ENCODE measurements at regions not wholly inside any gene's neighbourhood (a gene's known extent, or its start where the extent isn't known, plus 50 kb on each side); places are given as distances from the start of the nearest gene placed in this dataset.
A peak's percentile ranks its signal among the peaks of the same experiment; 100 is the strongest.
"Not testable (repeated sequence)": the region's sequence is repeated elsewhere in the genome, so short reads cannot be mapped to it uniquely, and the experiment has no call there.

- no peak for TF ChIP-seq CTCF (IDR thresholded peaks at IDR 0.05)
- Mint-ChIP-seq H3K27me3 (ENCODE audit: insufficient read depth) (no peaks in the 10 kb centered on the region), H3K4me3 (no peak overlapping the region), H3K9me3 (no peaks in the 10 kb centered on the region), H3K4me1 (ENCODE audit: low read depth) (peaks cover 6% of the 10 kb centered on the region), H3K36me3 (ENCODE audit: low read depth) (no peaks in the 10 kb centered on the region), H3K27ac (no peak overlapping the region)
- DNase-seq, result no peak
Measured at GRCh38 chr7:81851413-81851812, 81.6 kb upstream of the HGF start.

- Mint-ChIP-seq H3K27ac (peak overlapping the region; percentile 42), H3K27me3 (ENCODE audit: insufficient read depth) (no peaks in the 10 kb centered on the region), H3K9me3 (peaks cover 4% of the 10 kb centered on the region; the same call in 1 of the 2 replicates), H3K4me1 (ENCODE audit: low read depth) (peaks cover 14% of the 10 kb centered on the region), H3K4me3 (peak overlapping the region; percentile 69), H3K36me3 (ENCODE audit: low read depth) (no peaks in the 10 kb centered on the region)
- peak; percentile 42 for DNase-seq
- TF ChIP-seq CTCF (IDR thresholded peaks at IDR 0.05), result no peak
Measured at GRCh38 chr7:81846398-81846797, 76.6 kb upstream of the HGF start.

- no peak for TF ChIP-seq CTCF (IDR thresholded peaks at IDR 0.05)
- Mint-ChIP-seq H3K36me3 (ENCODE audit: low read depth) (no peaks in the 10 kb centered on the region), H3K9me3 (peaks cover 4% of the 10 kb centered on the region; the same call in 1 of the 2 replicates), H3K4me1 (ENCODE audit: low read depth) (peaks cover 14% of the 10 kb centered on the region), H3K27me3 (ENCODE audit: insufficient read depth) (no peaks in the 10 kb centered on the region), H3K4me3 (peak overlapping the region; percentile 69), H3K27ac (peak overlapping the region; percentile 42)
- no peak for DNase-seq
Measured at GRCh38 chr7:81845744-81846241, 75.9 kb upstream of the HGF start.

GRCh38 chr7:81843657-81844056 lies 73.8 kb upstream of the HGF start:
- H3K27ac Mint-ChIP-seq; H3K4me3 Mint-ChIP-seq; H3K36me3 Mint-ChIP-seq (ENCODE audit: low read depth); H3K27me3 Mint-ChIP-seq (ENCODE audit: insufficient read depth); DNase-seq; H3K9me3 Mint-ChIP-seq: not testable (repeated sequence)
- peaks cover 14% of the 10 kb centered on the region for H3K4me1 Mint-ChIP-seq (ENCODE audit: low read depth)

- no peaks in the 10 kb centered on the region for H3K27me3 Mint-ChIP-seq (ENCODE audit: insufficient read depth)
- peaks cover 4% of the 10 kb centered on the region; the same call in 1 of the 2 replicates for H3K9me3 Mint-ChIP-seq
- no peak overlapping the region for H3K27ac Mint-ChIP-seq
- no peak for TF ChIP-seq CTCF (IDR thresholded peaks at IDR 0.05)
- H3K4me3 Mint-ChIP-seq, result no peak overlapping the region
- no peaks in the 10 kb centered on the region for H3K36me3 Mint-ChIP-seq (ENCODE audit: low read depth)
- no peak for DNase-seq
- peaks cover 14% of the 10 kb centered on the region for H3K4me1 Mint-ChIP-seq (ENCODE audit: low read depth)
Measured at GRCh38 chr7:81842361-81842760, 72.5 kb upstream of the HGF start.

- Mint-ChIP-seq H3K27ac (no peak overlapping the region), H3K9me3 (peaks cover 4% of the 10 kb centered on the region; the same call in 1 of the 2 replicates), H3K4me3 (no peak overlapping the region), H3K4me1 (ENCODE audit: low read depth) (no peaks in the 10 kb centered on the region), H3K36me3 (ENCODE audit: low read depth) (no peaks in the 10 kb centered on the region), H3K27me3 (ENCODE audit: insufficient read depth) (no peaks in the 10 kb centered on the region)
- DNase-seq, result no peak
- no peak for TF ChIP-seq CTCF (IDR thresholded peaks at IDR 0.05)
Measured at GRCh38 chr7:81839708-81840369, 70.0 kb upstream of the HGF start.
